Transverse colon (tissue), 4 donors: ENCODE measurements at regions not wholly inside any gene's neighbourhood (a gene's known extent, or its start where the extent isn't known, plus 50 kb on each side); places are given as distances from the start of the nearest gene placed in this dataset.

Experiments
- DNase-seq: peaks from one replicate; pipeline ENCODE4 v3.0.0-alpha.2; 2019
- H3K27ac ChIP-seq, 4 donors: fragments of 200-600 bp; sonication (generic); 2 replicates each; pipeline ENCODE4 v1.5.1; 2016 to 2018; ENCODE audit warnings: inconsistent platforms in 4 of 4
- H3K27me3 ChIP-seq: fragments of 200-600 bp; sonication (generic); 2 replicates; pipeline ENCODE4 v1.5.1; 2017; ENCODE audit warnings: inconsistent platforms
- H3K36me3 ChIP-seq, 4 donors: fragments of 200-600 bp; sonication (generic); 2 replicates each; pipeline ENCODE4 v1.5.1; 2017 to 2019; ENCODE audit warnings: inconsistent platforms in 4 of 4
- H3K4me1 ChIP-seq, 4 donors: fragments of 200-600 bp; sonication (generic); 2 replicates each; pipeline ENCODE4 v1.5.1; 2017 to 2020; ENCODE audit warnings: inconsistent platforms in 4 of 4
- H3K4me3 ChIP-seq, 4 donors: fragments of 200-600 bp; sonication (generic); 1 replicate in 1 of 4; 2 replicates in 3 of 4; pipeline versions ENCODE4 v1.5.1 to v1.6.1; 2017 to 2019; ENCODE audit warnings: inconsistent platforms in 4 of 4
- H3K9me3 ChIP-seq, 2 donors: fragments of 200-600 bp; sonication (generic); 2 replicates each; pipeline ENCODE4 v1.5.1; 2017 to 2019; ENCODE audit warnings: inconsistent platforms in 2 of 2
- CTCF ChIP-seq, 5 experiments: fragments of 200-600 bp in 3 of 5; fragments of 450-650 bp in 2 of 5; sonication (generic) in 3 of 5; IDR thresholded peaks; 1 replicate in 2 of 5; 2 replicates in 3 of 5; pipeline ENCODE4 v1.5.1; 2016 to 2017; ENCODE audit warnings: antibody characterized with exemption in 5 of 5, inconsistent platforms in 3 of 5, mild to moderate bottlenecking in 2 of 5, moderate library complexity in 1 of 5
- EP300 ChIP-seq: sonication (generic); formaldehyde crosslinking; IDR thresholded peaks from one replicate; pipeline ENCODE4 v1.6.1; 2017; ENCODE audit warnings: antibody characterized with exemption, low read depth
- POLR2A ChIP-seq: fragments of 450-650 bp; IDR thresholded peaks from one replicate; pipeline ENCODE4 v1.6.1; 2016; ENCODE audit warnings: antibody characterized with exemption, mild to moderate bottlenecking, moderate library complexity
- POLR2AphosphoS5 ChIP-seq, 3 donors: sonication (generic); formaldehyde crosslinking; IDR thresholded peaks; one replicate each; pipeline ENCODE4 v1.6.1; 2016; ENCODE audit warnings: antibody characterized with exemption in 3 of 3
- WGBS, 2 donors: methylation state at CpG; one replicate each; pipeline ENCODE4 v1.1.5; 2018; ENCODE audit warnings: low coverage in 1 of 2; 5-methylcytosine and 5-hydroxymethylcytosine counted together
- in situ Hi-C, 4 donors: fragments of 200-750 bp; cut with MboI; loops; one replicate each; pipeline versions ENCODE4 v1.15.0 to v1.15.1; 2017; ENCODE audit warnings: low sequenced_read_pairs in 3 of 4, low pct_ligation_motif_present in 1 of 4, low pct_unique_long_range_greater_than_20kb in 1 of 4
- intact Hi-C: fragments of 100-400 bp; cut with DNase I; formaldehyde crosslinking; loops from one replicate; pipeline ENCODE4 v1.15.1; 2023; ENCODE audit warnings: low total_unique reads

- no peak for TF ChIP-seq CTCF (IDR thresholded peaks at IDR 0.05)
- no peak for TF ChIP-seq POLR2AphosphoS5 (IDR thresholded peaks at IDR 0.05)
- no peak for TF ChIP-seq POLR2A
- no peak for TF ChIP-seq EP300
- H3K9me3 ChIP-seq, result no peaks in the 10 kb centered on the region
- intact Hi-C loops, result no loop called here
- DNase-seq, result no peak
- no peaks in the 10 kb centered on the region for H3K4me1 ChIP-seq
- WGBS, 2 donors, result 72% methylated on average over 5 to 6 of the region's 6 CpGs
- H3K27me3 ChIP-seq, result no peaks in the 10 kb centered on the region
- H3K4me3 ChIP-seq, result no peak overlapping the region
- no peak overlapping the region for H3K27ac ChIP-seq
- in situ Hi-C loops, result no loop called here
- H3K36me3 ChIP-seq, result no peaks in the 10 kb centered on the region
Measured at GRCh38 chr13:47190696-47191305, 293.9 kb upstream of the HTR2A start.

GRCh38 chr13:47188802-47189201 lies 291.9 kb upstream of the HTR2A start:
- no peak for TF ChIP-seq EP300
- no peak for TF ChIP-seq POLR2A
- TF ChIP-seq POLR2AphosphoS5 (IDR thresholded peaks at IDR 0.05), result no peak
- TF ChIP-seq CTCF (IDR thresholded peaks at IDR 0.05), result no peak
- H3K36me3 ChIP-seq, result no peaks in the 10 kb centered on the region
- intact Hi-C loops (no loop called here), in situ Hi-C loops (no loop called here)
- H3K27ac ChIP-seq, result no peak overlapping the region
- no peaks in the 10 kb centered on the region for H3K9me3 ChIP-seq
- no peak for DNase-seq
- no peaks in the 10 kb centered on the region for H3K27me3 ChIP-seq
- no peak overlapping the region for H3K4me3 ChIP-seq
- WGBS, 2 donors, result 54 to 68% methylated on average over 2 to 3 of the region's 3 CpGs
- no peaks in the 10 kb centered on the region for H3K4me1 ChIP-seq

GRCh38 chr13:47186471-47186870 lies 289.6 kb upstream of the HTR2A start:
- in situ Hi-C loops (no loop called here), intact Hi-C loops (no loop called here)
- TF ChIP-seq CTCF (IDR thresholded peaks at IDR 0.05), result no peak
- TF ChIP-seq EP300, result no peak
- TF ChIP-seq POLR2A, result no peak
- TF ChIP-seq POLR2AphosphoS5 (IDR thresholded peaks at IDR 0.05), result no peak
- H3K9me3 ChIP-seq, result no peaks in the 10 kb centered on the region
- no peak for DNase-seq
- no peaks in the 10 kb centered on the region for H3K27me3 ChIP-seq
- no peaks in the 10 kb centered on the region for H3K4me1 ChIP-seq
- H3K27ac ChIP-seq, result no peak overlapping the region
- 52 to 63% methylated on average over 2 of the region's 2 CpGs for WGBS, 2 donors
- no peaks in the 10 kb centered on the region for H3K36me3 ChIP-seq
- no peak overlapping the region for H3K4me3 ChIP-seq

- H3K36me3 ChIP-seq, result no peaks in the 10 kb centered on the region
- H3K27me3 ChIP-seq, result no peaks in the 10 kb centered on the region
- intact Hi-C loops (no loop called here), in situ Hi-C loops (no loop called here)
- DNase-seq, result no peak
- H3K27ac ChIP-seq, result no peak overlapping the region
- H3K9me3 ChIP-seq, result no peaks in the 10 kb centered on the region
- H3K4me1 ChIP-seq, result no peaks in the 10 kb centered on the region
- no peak for TF ChIP-seq POLR2AphosphoS5 (IDR thresholded peaks at IDR 0.05)
- no peak for TF ChIP-seq EP300
- TF ChIP-seq POLR2A, result no peak
- TF ChIP-seq CTCF (IDR thresholded peaks at IDR 0.05), result no peak
- H3K4me3 ChIP-seq, result no peak overlapping the region
Measured at GRCh38 chr13:47184321-47184720, 287.5 kb upstream of the HTR2A start.
